Left lung (tissue), 4 donors: ENCODE measurements at regions not wholly inside any gene's neighbourhood (a gene's known extent, or its start where the extent isn't known, plus 50 kb on each side); places are given as distances from the start of the nearest gene placed in this dataset.

Experiments used
- ATAC-seq: fragments of 200-7000 bp; cut with Tn5 transposase; one replicate; pipeline ENCODE4 v1.9.1; 2020; ENCODE audit warnings: moderate library complexity
- DNase-seq, 4 donors: peaks; one replicate each; pipeline ENCODE4 v3.0.0-alpha.2; 2013 to 2020
- H3K27ac ChIP-seq, 2 donors: fragments of 200-600 bp; sonication (generic) in 1 of 2; one replicate each; pipeline versions ENCODE4 v1.5.0 to v1.8.0; 2020 to 2021
- H3K27me3 ChIP-seq, 2 donors: fragments of 200-600 bp; sonication (generic) in 1 of 2; one replicate each; pipeline versions ENCODE4 v1.5.0 to v1.8.0; 2020 to 2021
- H3K36me3 ChIP-seq, 2 donors: fragments of 200-600 bp; sonication (generic) in 1 of 2; one replicate each; pipeline versions ENCODE4 v1.5.0 to v1.8.0; 2020 to 2021
- H3K4me1 ChIP-seq, 2 donors: fragments of 200-600 bp; one replicate each; pipeline ENCODE4 v1.8.0; 2021
- H3K4me3 ChIP-seq, 2 donors: fragments of 200-600 bp; sonication (generic) in 1 of 2; one replicate each; pipeline versions ENCODE4 v1.5.0 to v1.8.0; 2020 to 2021; ENCODE audit warnings: mild to moderate bottlenecking in 1 of 2
- H3K9me3 ChIP-seq, 2 donors: fragments of 200-600 bp; sonication (generic) in 1 of 2; one replicate each; pipeline versions ENCODE4 v1.5.0 to v1.8.0; 2020 to 2021
- intact Hi-C, 2 donors: fragments of 100-400 bp; cut with DNase I; formaldehyde crosslinking; loops; one replicate each; pipeline versions ENCODE4 v1.11.2 to v1.14.2; 2022
- TF ChIP-seq, protein P1 (sequence below), 2 donors: fragments of 200-600 bp; sonication (generic) in 1 of 2; IDR thresholded peaks; one replicate each; pipeline versions ENCODE4 v1.5.0 to v1.8.0; 2021; ENCODE audit warnings: antibody characterized with exemption in 2 of 2
- donor health status: DM: no; HTN: yes; CAD: no.
- donor health status: DM: no; HTN: no; CAD: no.

GRCh38 chr10:28774051-28774995 lies 97.0 kb downstream of the BAMBI start:
- H3K36me3 ChIP-seq: no peaks in the 10 kb centered on the region
- DNase-seq (no peak), ATAC-seq (no peak)
- no peak overlapping the region for H3K27ac ChIP-seq
- H3K4me3 ChIP-seq: no peak overlapping the region
- TF ChIP-seq, protein P1, sequence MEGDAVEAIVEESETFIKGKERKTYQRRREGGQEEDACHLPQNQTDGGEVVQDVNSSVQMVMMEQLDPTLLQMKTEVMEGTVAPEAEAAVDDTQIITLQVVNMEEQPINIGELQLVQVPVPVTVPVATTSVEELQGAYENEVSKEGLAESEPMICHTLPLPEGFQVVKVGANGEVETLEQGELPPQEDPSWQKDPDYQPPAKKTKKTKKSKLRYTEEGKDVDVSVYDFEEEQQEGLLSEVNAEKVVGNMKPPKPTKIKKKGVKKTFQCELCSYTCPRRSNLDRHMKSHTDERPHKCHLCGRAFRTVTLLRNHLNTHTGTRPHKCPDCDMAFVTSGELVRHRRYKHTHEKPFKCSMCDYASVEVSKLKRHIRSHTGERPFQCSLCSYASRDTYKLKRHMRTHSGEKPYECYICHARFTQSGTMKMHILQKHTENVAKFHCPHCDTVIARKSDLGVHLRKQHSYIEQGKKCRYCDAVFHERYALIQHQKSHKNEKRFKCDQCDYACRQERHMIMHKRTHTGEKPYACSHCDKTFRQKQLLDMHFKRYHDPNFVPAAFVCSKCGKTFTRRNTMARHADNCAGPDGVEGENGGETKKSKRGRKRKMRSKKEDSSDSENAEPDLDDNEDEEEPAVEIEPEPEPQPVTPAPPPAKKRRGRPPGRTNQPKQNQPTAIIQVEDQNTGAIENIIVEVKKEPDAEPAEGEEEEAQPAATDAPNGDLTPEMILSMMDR (IDR thresholded peaks at IDR 0.05): no peak
- H3K9me3 ChIP-seq: no peaks in the 10 kb centered on the region
- intact Hi-C loops: no loop called here
- H3K4me1 ChIP-seq: no peaks in the 10 kb centered on the region
- H3K27me3 ChIP-seq: no peaks in the 10 kb centered on the region

DNA sequence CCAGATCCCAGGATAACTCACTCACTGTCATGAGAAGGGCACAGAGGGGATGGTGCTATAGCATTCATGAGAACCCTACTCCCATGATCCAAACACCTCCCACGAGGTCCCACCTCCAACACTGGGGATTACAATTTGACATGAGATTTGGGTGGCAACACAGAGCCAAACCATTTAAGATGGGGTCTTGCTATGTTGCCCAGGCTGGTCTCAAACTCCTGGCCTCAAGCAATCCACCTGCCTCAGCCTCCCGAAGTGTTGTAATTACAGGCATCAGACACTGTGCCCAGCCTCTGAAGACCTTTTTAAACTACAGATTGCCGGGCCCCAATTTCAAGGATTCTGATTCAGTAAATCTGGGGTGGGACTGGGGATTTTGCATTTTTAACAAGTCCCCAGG lies 98.5 kb downstream of the BAMBI start:
- H3K27me3 ChIP-seq: no peaks in the 10 kb centered on the region
- no peaks in the 10 kb centered on the region for H3K36me3 ChIP-seq
- ATAC-seq (no peak), DNase-seq (no peak)
- TF ChIP-seq, protein P1 (IDR thresholded peaks at IDR 0.05): no peak
- H3K4me3 ChIP-seq: no peak overlapping the region
- intact Hi-C loops: no loop called here
- no peaks in the 10 kb centered on the region for H3K9me3 ChIP-seq
- no peaks in the 10 kb centered on the region for H3K4me1 ChIP-seq
- H3K27ac ChIP-seq: no peak overlapping the region

DNA sequence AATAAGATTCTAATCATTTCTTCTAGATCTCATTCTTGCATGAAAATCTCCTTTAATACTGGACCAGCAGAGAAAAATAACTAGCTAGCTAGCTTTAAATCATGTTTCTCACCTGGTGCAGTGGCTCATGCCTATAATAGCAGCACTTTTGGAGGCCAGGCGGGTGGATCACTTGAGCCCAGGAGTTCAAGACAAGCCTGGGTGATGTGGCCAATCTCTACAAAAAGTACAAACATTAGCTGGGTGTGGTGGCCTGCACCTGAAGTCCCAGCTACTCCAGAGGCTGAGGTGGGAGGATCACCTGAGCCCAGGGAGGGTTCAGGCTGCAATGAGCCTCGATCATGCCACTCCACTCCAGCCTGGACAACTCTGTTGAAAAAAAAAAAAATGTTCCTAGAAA lies 99.2 kb downstream of the BAMBI start:
- intact Hi-C loops: no loop called here
- TF ChIP-seq, protein P1 (IDR thresholded peaks at IDR 0.05): no peak

DNA sequence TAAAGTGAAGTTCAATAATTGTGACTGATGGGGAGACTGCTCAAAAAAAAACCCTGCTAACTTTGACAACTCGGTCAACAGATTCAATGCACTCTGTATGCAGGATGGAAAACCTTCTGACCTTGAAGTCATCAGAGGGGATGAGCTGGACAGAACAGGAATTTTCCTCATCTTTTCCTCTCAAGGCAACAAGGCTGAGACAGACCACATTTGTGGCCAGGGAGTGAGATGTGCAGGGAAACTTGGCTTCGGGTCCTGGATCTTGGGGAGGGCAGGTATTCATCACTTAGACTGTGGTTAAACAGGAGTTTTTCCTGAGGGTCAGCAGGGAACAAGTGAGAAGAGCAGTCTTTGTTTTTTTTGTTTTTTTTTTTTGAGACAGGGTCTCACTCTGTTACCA lies 100.6 kb downstream of the BAMBI start:
- DNase-seq (no peak), ATAC-seq (no peak)
- TF ChIP-seq, protein P1 (IDR thresholded peaks at IDR 0.05): no peak
- Histone ChIP-seq H3K27me3 (no peaks in the 10 kb centered on the region), H3K9me3 (no peaks in the 10 kb centered on the region), H3K27ac (no peak overlapping the region), H3K36me3 (no peaks in the 10 kb centered on the region), H3K4me1 (no peaks in the 10 kb centered on the region), H3K4me3 (no peak overlapping the region)
- intact Hi-C loops: no loop called here

More for the DNA sequence above, 99.2 kb downstream of the BAMBI start:
- DNase-seq (peak in 1 of 4 donors; percentile 46), ATAC-seq (peak; percentile 78)
- Histone ChIP-seq H3K4me1 (no peaks in the 10 kb centered on the region), H3K27ac (no peak overlapping the region), H3K36me3 (no peaks in the 10 kb centered on the region), H3K9me3 (no peaks in the 10 kb centered on the region), H3K4me3 (no peak overlapping the region), H3K27me3 (no peaks in the 10 kb centered on the region)

DNA sequence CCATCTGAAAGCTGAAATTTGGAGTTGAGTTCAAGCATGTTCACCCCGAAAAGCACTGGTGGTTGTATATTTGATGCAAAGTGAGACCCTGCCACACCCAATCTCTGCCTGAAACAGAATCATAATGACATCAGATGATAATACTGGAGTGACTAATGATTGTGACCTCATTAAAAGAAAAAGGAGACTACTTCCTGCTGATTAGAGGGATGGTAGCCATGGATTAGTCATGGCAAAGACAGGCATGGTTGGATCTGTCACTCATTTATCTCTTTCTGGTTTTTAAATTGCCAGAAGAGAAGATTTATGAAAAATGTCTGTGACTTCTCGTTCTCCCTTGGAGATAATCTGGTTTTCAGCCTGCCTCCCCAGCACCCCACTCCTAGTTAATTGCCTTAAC lies 101.2 kb downstream of the BAMBI start:
- H3K27ac ChIP-seq: no peak overlapping the region
- intact Hi-C loops: no loop called here
- no peak for DNase-seq
- TF ChIP-seq, protein P1 (IDR thresholded peaks at IDR 0.05): no peak
- no peaks in the 10 kb centered on the region for H3K27me3 ChIP-seq
- H3K4me1 ChIP-seq: no peaks in the 10 kb centered on the region
- ATAC-seq: no peak
- no peaks in the 10 kb centered on the region for H3K36me3 ChIP-seq
- H3K9me3 ChIP-seq: no peaks in the 10 kb centered on the region
- H3K4me3 ChIP-seq: no peak overlapping the region
